Activated T-cell treated with anti-CD3 and anti-CD28 coated beads, Interleukin-2, amount 50 U/mL, for 24 hours (primary cell): ENCODE measurements at regions not wholly inside any gene's neighbourhood (a gene's known extent, or its start where the extent isn't known, plus 50 kb on each side); places are given as distances from the start of the nearest gene placed in this dataset.

Source experiments
- DNase-seq: peaks from one replicate; pipeline ENCODE4 v3.0.0-alpha.2; 2020
- H3K27ac Mint-ChIP-seq: 2 replicates; pipeline ENCODE4 v1.8.0; 2020; ENCODE audit warnings: mild to moderate bottlenecking, mixed read lengths
- H3K27me3 Mint-ChIP-seq: 2 replicates; pipeline ENCODE4 v1.8.0; 2020; ENCODE audit warnings: mixed read lengths
- H3K36me3 Mint-ChIP-seq: 2 replicates; pipeline ENCODE4 v1.8.0; 2020; ENCODE audit warnings: low read depth, mixed read lengths
- H3K4me1 Mint-ChIP-seq: 2 replicates; pipeline ENCODE4 v1.8.0; 2020; ENCODE audit warnings: low read depth, mixed read lengths
- H3K4me3 Mint-ChIP-seq: 2 replicates; pipeline ENCODE4 v1.8.0; 2020; ENCODE audit warnings: mild to moderate bottlenecking, moderate library complexity, mixed read lengths
- H3K9me3 Mint-ChIP-seq: 2 replicates; pipeline ENCODE4 v1.8.0; 2020; ENCODE audit warnings: mixed read lengths

- Mint-ChIP-seq H3K9me3 (peaks cover 5% of the 10 kb centered on the region), H3K36me3 (no peaks in the 10 kb centered on the region), H3K27me3 (no peaks in the 10 kb centered on the region), H3K27ac (no peak overlapping the region), H3K4me3 (no peak overlapping the region), H3K4me1 (no peaks in the 10 kb centered on the region)
- no peak for DNase-seq
Observed at GRCh38 chr9:107918749-107919148, 429.2 kb upstream of the KLF4 start.

- DNase-seq: no peak
- Mint-ChIP-seq H3K36me3 (no peaks in the 10 kb centered on the region), H3K27me3 (no peaks in the 10 kb centered on the region), H3K9me3 (peaks cover 14% of the 10 kb centered on the region), H3K4me3 (no peak overlapping the region), H3K4me1 (no peaks in the 10 kb centered on the region), H3K27ac (no peak overlapping the region)
Observed at GRCh38 chr9:107914151-107914550, 424.6 kb upstream of the KLF4 start.

GRCh38 chr9:107907715-107908114, 418.1 kb upstream of the KLF4 start:
- DNase-seq: no peak
- peaks cover 6% of the 10 kb centered on the region for H3K9me3 Mint-ChIP-seq
- H3K4me1 Mint-ChIP-seq: no peaks in the 10 kb centered on the region
- no peak overlapping the region for H3K27ac Mint-ChIP-seq
- no peaks in the 10 kb centered on the region for H3K36me3 Mint-ChIP-seq
- H3K4me3 Mint-ChIP-seq: no peak overlapping the region
- H3K27me3 Mint-ChIP-seq: no peaks in the 10 kb centered on the region

GRCh38 chr9:107907255-107907654, 417.7 kb upstream of the KLF4 start:
- Mint-ChIP-seq H3K4me3 (no peak overlapping the region), H3K27me3 (no peaks in the 10 kb centered on the region), H3K9me3 (peaks cover 6% of the 10 kb centered on the region), H3K36me3 (no peaks in the 10 kb centered on the region), H3K27ac (no peak overlapping the region), H3K4me1 (no peaks in the 10 kb centered on the region)
- no peak for DNase-seq

- no peak overlapping the region for H3K4me3 Mint-ChIP-seq
- H3K27ac Mint-ChIP-seq: no peak overlapping the region
- no peaks in the 10 kb centered on the region for H3K36me3 Mint-ChIP-seq
- no peaks in the 10 kb centered on the region for H3K4me1 Mint-ChIP-seq
- DNase-seq: no peak
- peaks cover 2% of the 10 kb centered on the region for H3K9me3 Mint-ChIP-seq
- no peaks in the 10 kb centered on the region for H3K27me3 Mint-ChIP-seq
Observed at GRCh38 chr9:107906074-107906473, 416.5 kb upstream of the KLF4 start.

- no peaks in the 10 kb centered on the region for H3K9me3 Mint-ChIP-seq
- H3K27me3 Mint-ChIP-seq: no peaks in the 10 kb centered on the region
- no peaks in the 10 kb centered on the region for H3K4me1 Mint-ChIP-seq
- no peak overlapping the region for H3K4me3 Mint-ChIP-seq
- no peak overlapping the region for H3K27ac Mint-ChIP-seq
- DNase-seq: no peak
- H3K36me3 Mint-ChIP-seq: no peaks in the 10 kb centered on the region
Observed at GRCh38 chr9:107905308-107906020, 415.9 kb upstream of the KLF4 start.

- Mint-ChIP-seq H3K27me3 (no peaks in the 10 kb centered on the region), H3K4me1 (no peaks in the 10 kb centered on the region)
Observed at GRCh38 chr9:107899961-107900330, 410.4 kb upstream of the KLF4 start.

GRCh38 chr9:107898761-107899160, 409.2 kb upstream of the KLF4 start:
- Mint-ChIP-seq H3K27ac (no peak overlapping the region), H3K36me3 (no peaks in the 10 kb centered on the region), H3K4me3 (no peak overlapping the region), H3K9me3 (peaks cover 4% of the 10 kb centered on the region), H3K27me3 (no peaks in the 10 kb centered on the region), H3K4me1 (no peaks in the 10 kb centered on the region)
- no peak for DNase-seq

More at GRCh38 chr9:107899961-107900330, 410.4 kb upstream of the KLF4 start:
- DNase-seq: no peak
- H3K27ac Mint-ChIP-seq: no peak overlapping the region
- peaks cover 4% of the 10 kb centered on the region for H3K9me3 Mint-ChIP-seq
- H3K4me3 Mint-ChIP-seq: no peak overlapping the region
- H3K36me3 Mint-ChIP-seq: no peaks in the 10 kb centered on the region

GRCh38 chr9:107896544-107896943, 407.0 kb upstream of the KLF4 start:
- no peak overlapping the region for H3K4me3 Mint-ChIP-seq

GRCh38 chr9:107895501-107896001, 406.0 kb upstream of the KLF4 start:
- Mint-ChIP-seq H3K4me1 (no peaks in the 10 kb centered on the region), H3K27ac (no peak overlapping the region), H3K36me3 (no peaks in the 10 kb centered on the region), H3K4me3 (no peak overlapping the region), H3K27me3 (no peaks in the 10 kb centered on the region), H3K9me3 (peaks cover 7% of the 10 kb centered on the region)
- DNase-seq: no peak

More at GRCh38 chr9:107896544-107896943, 407.0 kb upstream of the KLF4 start:
- H3K27ac Mint-ChIP-seq: no peak overlapping the region
- no peaks in the 10 kb centered on the region for H3K27me3 Mint-ChIP-seq
- no peaks in the 10 kb centered on the region for H3K4me1 Mint-ChIP-seq
- no peaks in the 10 kb centered on the region for H3K36me3 Mint-ChIP-seq
- peaks cover 7% of the 10 kb centered on the region for H3K9me3 Mint-ChIP-seq
- DNase-seq: no peak

- DNase-seq: no peak
- Mint-ChIP-seq H3K9me3 (peaks cover 5% of the 10 kb centered on the region), H3K36me3 (no peaks in the 10 kb centered on the region), H3K4me1 (no peaks in the 10 kb centered on the region), H3K27ac (no peak overlapping the region), H3K27me3 (no peaks in the 10 kb centered on the region), H3K4me3 (no peak overlapping the region)
Observed at GRCh38 chr9:107894572-107895261, 405.1 kb upstream of the KLF4 start.

- Mint-ChIP-seq H3K36me3 (no peaks in the 10 kb centered on the region), H3K27me3 (no peaks in the 10 kb centered on the region), H3K4me3 (no peak overlapping the region), H3K27ac (no peak overlapping the region), H3K9me3 (peaks cover 5% of the 10 kb centered on the region), H3K4me1 (no peaks in the 10 kb centered on the region)
- no peak for DNase-seq
Observed at GRCh38 chr9:107890921-107891465, 401.4 kb upstream of the KLF4 start.

- H3K9me3 Mint-ChIP-seq: peaks cover 5% of the 10 kb centered on the region
- DNase-seq: no peak
- H3K4me3 Mint-ChIP-seq: no peak overlapping the region
- no peaks in the 10 kb centered on the region for H3K36me3 Mint-ChIP-seq
- no peak overlapping the region for H3K27ac Mint-ChIP-seq
- H3K27me3 Mint-ChIP-seq: no peaks in the 10 kb centered on the region
- no peaks in the 10 kb centered on the region for H3K4me1 Mint-ChIP-seq
Observed at GRCh38 chr9:107888773-107889227, 399.2 kb upstream of the KLF4 start.

GRCh38 chr9:107886826-107887225, 397.3 kb upstream of the KLF4 start:
- no peak overlapping the region for H3K4me3 Mint-ChIP-seq
- H3K36me3 Mint-ChIP-seq: no peaks in the 10 kb centered on the region
- no peaks in the 10 kb centered on the region for H3K27me3 Mint-ChIP-seq
- no peaks in the 10 kb centered on the region for H3K4me1 Mint-ChIP-seq
- no peak overlapping the region for H3K27ac Mint-ChIP-seq
- peaks cover 4% of the 10 kb centered on the region for H3K9me3 Mint-ChIP-seq
- DNase-seq: no peak
